SK-N-DZ (cell line): ENCODE measurements at regions not wholly inside any gene's neighbourhood (a gene's known extent, or its start where the extent isn't known, plus 50 kb on each side); places are given as distances from the start of the nearest gene placed in this dataset.
"Not testable (repeated sequence)": the region's sequence is repeated elsewhere in the genome, so short reads cannot be mapped to it uniquely, and the experiment has no call there.

Experiments
- DNase-seq: peaks from one replicate; pipeline ENCODE4 v3.0.0-alpha.2; 2015; ENCODE audit warnings: low spot score

- DNase-seq, result no peak
Observed at GRCh38 chr3:110667216-110667615, 404.4 kb upstream of the NECTIN3 start.

GRCh38 chr3:110670407-110670806 is 401.2 kb upstream of the NECTIN3 start:
- no peak for DNase-seq

- no peak for DNase-seq
Observed at GRCh38 chr3:110677506-110677905, 394.1 kb upstream of the NECTIN3 start.

- DNase-seq, result no peak
Observed at GRCh38 chr3:110679285-110679684, 392.3 kb upstream of the NECTIN3 start.

- DNase-seq, result no peak
Observed at GRCh38 chr3:110680450-110680849, 391.2 kb upstream of the NECTIN3 start.

GRCh38 chr3:110684466-110684865 is 387.1 kb upstream of the NECTIN3 start:
- DNase-seq, result no peak

- no peak for DNase-seq
Observed at GRCh38 chr3:110685630-110686029, 386.0 kb upstream of the NECTIN3 start.

GRCh38 chr3:110686701-110687100 is 384.9 kb upstream of the NECTIN3 start:
- no peak for DNase-seq

- DNase-seq, result no peak
Observed at GRCh38 chr3:110687138-110687537, 384.5 kb upstream of the NECTIN3 start.

GRCh38 chr3:110697961-110698360 is 373.7 kb upstream of the NECTIN3 start:
- no peak for DNase-seq

- not testable (repeated sequence) for DNase-seq
Observed at GRCh38 chr3:110704332-110704731, 367.3 kb upstream of the NECTIN3 start.

- no peak for DNase-seq
Observed at GRCh38 chr3:110708156-110708555, 363.5 kb upstream of the NECTIN3 start.

GRCh38 chr3:110710156-110710555 is 361.5 kb upstream of the NECTIN3 start:
- no peak for DNase-seq

GRCh38 chr3:110710603-110711002 is 361.0 kb upstream of the NECTIN3 start:
- no peak for DNase-seq

GRCh38 chr3:110711130-110711832 is 360.3 kb upstream of the NECTIN3 start:
- no peak for DNase-seq

GRCh38 chr3:110711851-110712516 is 359.6 kb upstream of the NECTIN3 start:
- no peak for DNase-seq

GRCh38 chr3:110727056-110727455 is 344.6 kb upstream of the NECTIN3 start:
- no peak for DNase-seq

GRCh38 chr3:110731148-110731547 is 340.5 kb upstream of the NECTIN3 start:
- no peak for DNase-seq

GRCh38 chr3:110732420-110732819 is 339.2 kb upstream of the NECTIN3 start:
- no peak for DNase-seq

- DNase-seq, result no peak
Observed at GRCh38 chr3:110733045-110733444, 338.6 kb upstream of the NECTIN3 start.

- DNase-seq, result no peak
Observed at GRCh38 chr3:110734524-110734923, 337.1 kb upstream of the NECTIN3 start.

GRCh38 chr3:110736332-110736731 is 335.3 kb upstream of the NECTIN3 start:
- DNase-seq, result no peak

GRCh38 chr3:110738531-110738930 is 333.1 kb upstream of the NECTIN3 start:
- DNase-seq, result no peak
